H1 (cell line): ENCODE measurements at regions not wholly inside any gene's neighbourhood (a gene's known extent, or its start where the extent isn't known, plus 50 kb on each side); places are given as distances from the start of the nearest gene placed in this dataset.

ENCODE experiments used
- CTCF ChIA-PET: fragments of 300-600 bp; sonication (Branson Sonifier 250); formaldehyde crosslinking; loops from one replicate; lab custom pipeline; 2021; ENCODE audit not compliant: partially characterized antibody; lab: Charles Lee
- POLR2A ChIA-PET: fragments of 300-600 bp; sonication (Branson Sonifier 250); formaldehyde crosslinking; loops from one replicate; lab custom pipeline; 2021; ENCODE audit warnings: inconsistent platforms; ENCODE audit not compliant: partially characterized antibody; lab: Charles Lee
- DNase-seq, 2 experiments: peaks; one replicate each; pipeline versions ENCODE4 v3.0.0 to v3.0.0-alpha.2; 2010 to 2022; ENCODE audit warnings: low spot score in 2 of 2, low read depth in 1 of 2, mixed read lengths in 1 of 2
- FAIRE-seq: peaks from 2 replicates; lab custom pipeline; 2011; peaks lifted over from hg19 to GRCh38; lab: Jason Lieb, UNC
- H2AFZ ChIP-seq: 2 replicates; pipeline ENCODE4 v1.8.1; 2012; ENCODE audit warnings: low read length, inconsistent platforms
- H2AK5ac ChIP-seq: 2 replicates; pipeline ENCODE4 v1.6.1; 2013; ENCODE audit warnings: low read depth, low read length
- H2BK120ac ChIP-seq: replicated peaks from 2 replicates; pipeline ENCODE3; 2013; ENCODE audit warnings: low read depth, low read length, inconsistent platforms
- H2BK12ac ChIP-seq: 2 replicates; pipeline ENCODE4 v1.6.1; 2013; ENCODE audit warnings: low read depth, low read length
- H2BK15ac ChIP-seq: 2 replicates; pipeline ENCODE4 v1.6.1; 2013; ENCODE audit warnings: low read length
- H2BK20ac ChIP-seq: 2 replicates; pipeline ENCODE4 v1.6.1; 2013; ENCODE audit warnings: low read length
- H2BK5ac ChIP-seq: 2 replicates; pipeline ENCODE4 v1.6.1; 2013; ENCODE audit warnings: low read depth, low read length
- H3K14ac ChIP-seq: 2 replicates; pipeline ENCODE4 v1.6.1; 2013; ENCODE audit warnings: inconsistent platforms; ENCODE audit not compliant: insufficient read length
- H3K18ac ChIP-seq: 2 replicates; pipeline ENCODE4 v1.6.1; 2013; ENCODE audit warnings: low read length; ENCODE audit errors: extremely low read depth
- H3K23ac ChIP-seq: 2 replicates; pipeline ENCODE4 v1.6.1; 2013; ENCODE audit warnings: inconsistent platforms; ENCODE audit not compliant: insufficient read length
- H3K23me2 ChIP-seq: 2 replicates; pipeline ENCODE4 v1.6.1; 2013; ENCODE audit warnings: low read depth, low read length
- H3K27ac ChIP-seq: 2 replicates; pipeline ENCODE4 v1.6.1; 2011; ENCODE audit warnings: low read depth, low read length, inconsistent platforms
- H3K27me3 ChIP-seq, 4 experiments: replicated peaks in 1 of 4; 1 replicate in 1 of 4; 2 replicates in 3 of 4; pipeline versions ENCODE4 v1.6.1 to v1.8.1; 2011 to 2013; ENCODE audit warnings: low read length in 3 of 4, mild to moderate bottlenecking in 3 of 4, inconsistent platforms in 2 of 4, mixed read lengths in 2 of 4, moderate library complexity in 1 of 4; ENCODE audit not compliant: control insufficient read depth in 3 of 4, insufficient read depth in 3 of 4; ENCODE audit errors: extremely low read depth in 1 of 4
- H3K36me3 ChIP-seq, 4 experiments: 2 replicates each; pipeline versions ENCODE4 v1.6.1 to v1.8.1; 2011 to 2013; ENCODE audit warnings: mild to moderate bottlenecking in 4 of 4, low read length in 3 of 4, moderate library complexity in 2 of 4, control low read depth in 1 of 4, inconsistent platforms in 1 of 4; ENCODE audit not compliant: insufficient read depth in 4 of 4, control insufficient read depth in 2 of 4
- H3K4ac ChIP-seq: replicated peaks from 2 replicates; pipeline ENCODE3; 2013; ENCODE audit warnings: low read length, low read depth, mixed read lengths, inconsistent platforms; ENCODE audit not compliant: insufficient read length
- H3K4me1 ChIP-seq, 4 experiments: replicated peaks in 1 of 4; 1 replicate in 1 of 4; 2 replicates in 3 of 4; pipeline versions ENCODE4 v1.6.1 to v1.8.1; 2011 to 2013; ENCODE audit warnings: low read length in 3 of 4, inconsistent platforms in 2 of 4, mixed read lengths in 1 of 4; ENCODE audit not compliant: insufficient read depth in 4 of 4, control insufficient read depth in 3 of 4
- H3K4me2 ChIP-seq, 2 experiments: 2 replicates each; pipeline versions ENCODE4 v1.6.1 to v1.8.1; 2011 to 2013; ENCODE audit warnings: low read depth in 2 of 2, low read length in 2 of 2, control low read depth in 1 of 2, inconsistent platforms in 1 of 2, mild to moderate bottlenecking in 1 of 2; ENCODE audit not compliant: insufficient read depth in 1 of 2
- H3K4me3 ChIP-seq, 4 experiments: fragments of 200-600, 300-600 bp in 1 of 4; sonication (generic), shearing (Covaris generic), sonication (Bioruptor Twin) in 1 of 4; 2 replicates each; pipeline versions ENCODE4 v1.5.1 to v1.8.1; 2011 to 2016; ENCODE audit warnings: low read length in 4 of 4, low read depth in 3 of 4, control low read depth in 2 of 4, inconsistent platforms in 2 of 4, mild to moderate bottlenecking in 2 of 4, mixed read lengths in 1 of 4, moderate library complexity in 1 of 4; ENCODE audit not compliant: insufficient read depth in 2 of 4; ENCODE audit errors: extremely low read depth in 1 of 4
- H3K56ac ChIP-seq: replicated peaks from 2 replicates; pipeline ENCODE3; 2013; ENCODE audit warnings: low read depth, mild to moderate bottlenecking, mixed read lengths, low read length, inconsistent platforms; ENCODE audit not compliant: insufficient read length
- H3K79me1 ChIP-seq: 2 replicates; pipeline ENCODE4 v1.6.1; 2013; ENCODE audit warnings: low read depth, low read length, control low read depth
- H3K79me2 ChIP-seq, 2 experiments: 2 replicates each; pipeline versions ENCODE4 v1.6.1 to v1.8.1; 2012 to 2013; ENCODE audit warnings: low read length in 2 of 2, mild to moderate bottlenecking in 2 of 2, inconsistent platforms in 1 of 2; ENCODE audit not compliant: insufficient read depth in 2 of 2, control insufficient read depth in 1 of 2
- H3K9ac ChIP-seq, 4 experiments: replicated peaks in 1 of 4; 1 replicate in 1 of 4; 2 replicates in 3 of 4; pipeline versions ENCODE4 v1.6.1 to v1.8.1; 2011 to 2013; ENCODE audit warnings: low read depth in 3 of 4, low read length in 3 of 4, control low read depth in 2 of 4, mild to moderate bottlenecking in 2 of 4, moderate library complexity in 2 of 4, inconsistent platforms in 1 of 4; ENCODE audit errors: extremely low read depth in 1 of 4
- H3K9me3 ChIP-seq, 2 experiments: 2 replicates each; pipeline versions ENCODE4 v1.6.1 to v1.8.1; 2012 to 2013; ENCODE audit warnings: mild to moderate bottlenecking in 2 of 2, moderate library complexity in 2 of 2, control low read depth in 1 of 2, inconsistent platforms in 1 of 2, low read depth in 1 of 2, low read length in 1 of 2, mixed read lengths in 1 of 2; ENCODE audit not compliant: insufficient read depth in 2 of 2
- H4K20me1 ChIP-seq, 2 experiments: replicated peaks in 1 of 2; 2 replicates each; pipeline versions ENCODE3 to v1.8.1; 2011 to 2013; ENCODE audit warnings: inconsistent platforms in 2 of 2, low read length in 2 of 2, mild to moderate bottlenecking in 1 of 2; ENCODE audit not compliant: insufficient read depth in 2 of 2, control insufficient read depth in 1 of 2
- H4K5ac ChIP-seq: 2 replicates; pipeline ENCODE4 v1.6.1; 2013; ENCODE audit warnings: low read length, low read depth, mixed read lengths, inconsistent platforms; ENCODE audit not compliant: insufficient read length
- H4K8ac ChIP-seq: 2 replicates; pipeline ENCODE4 v1.8.0; 2013; ENCODE audit warnings: mild to moderate bottlenecking, moderate library complexity, low read length, inconsistent platforms; ENCODE audit not compliant: insufficient read depth; ENCODE audit errors: extremely low read depth
- H4K91ac ChIP-seq: replicated peaks from 2 replicates; pipeline ENCODE3; 2013; ENCODE audit warnings: low read length, mixed read lengths, inconsistent platforms; ENCODE audit not compliant: insufficient read length
- ASH2L ChIP-seq: fragments of 200-600, 300-600 bp; sonication (generic); IDR thresholded peaks from one replicate; pipeline ENCODE4 v1.7.1; 2017; ENCODE audit warnings: low read length
- ATF2 ChIP-seq: IDR thresholded peaks from 2 replicates; pipeline ENCODE4 v1.6.1; 2012; ENCODE audit warnings: low read length, inconsistent platforms
- CEBPB ChIP-seq: IDR thresholded peaks from 2 replicates; pipeline ENCODE4 v1.6.1; 2012; ENCODE audit warnings: low read depth, low read length
- CREB1 ChIP-seq: IDR thresholded peaks from 2 replicates; pipeline ENCODE4 v1.6.1; 2012; ENCODE audit warnings: inconsistent platforms
- EP300 ChIP-seq, 2 experiments: IDR thresholded peaks; 1 replicate in 1 of 2; 2 replicates in 1 of 2; pipeline ENCODE4 v1.6.1; 2011 to 2012; ENCODE audit warnings: low read depth in 2 of 2, low read length in 2 of 2, mild to moderate bottlenecking in 2 of 2, borderline replicate concordance in 1 of 2, inconsistent platforms in 1 of 2, moderate library complexity in 1 of 2
- FOSL1 ChIP-seq: IDR thresholded peaks from 2 replicates; pipeline ENCODE4 v1.6.1; 2011; ENCODE audit warnings: mild to moderate bottlenecking, low read depth, low read length, moderate library complexity; ENCODE audit not compliant: insufficient read depth
- HDAC2 ChIP-seq, 2 experiments: fragments of 300-600 bp in 1 of 2; sonication (generic) in 1 of 2; IDR thresholded peaks; 2 replicates each; pipeline ENCODE4 v1.6.1; 2011 to 2012; ENCODE audit warnings: low read depth in 2 of 2, low read length in 2 of 2, mild to moderate bottlenecking in 2 of 2, moderate library complexity in 2 of 2, borderline replicate concordance in 1 of 2, inconsistent platforms in 1 of 2
- JUND ChIP-seq: IDR thresholded peaks from 2 replicates; pipeline ENCODE4 v1.6.1; 2011; ENCODE audit warnings: mild to moderate bottlenecking, improper control_type of control experiment, low read length
- KDM5A ChIP-seq: fragments of 200-600 bp; IDR thresholded peaks from 2 replicates; pipeline ENCODE4 v1.7.1; 2012; ENCODE audit warnings: mild to moderate bottlenecking, low read length, inconsistent platforms, mixed read lengths
- NRF1 ChIP-seq: IDR thresholded peaks from 2 replicates; pipeline ENCODE4 v1.6.1; 2011; ENCODE audit warnings: mild to moderate bottlenecking, low read depth, low read length, improper control_type of control experiment
- PHF8 ChIP-seq: fragments of 200-600 bp; sonication (generic); conservative IDR thresholded peaks from 2 replicates; pipeline ENCODE4 v1.7.1; 2012; ENCODE audit warnings: low read depth, mild to moderate bottlenecking, inconsistent platforms, low read length, moderate library complexity
- POLR2A ChIP-seq, 2 experiments: IDR thresholded peaks; 1 replicate in 1 of 2; 2 replicates in 1 of 2; pipeline ENCODE4 v1.6.1; 2011; ENCODE audit warnings: low read depth in 2 of 2, low read length in 2 of 2, mild to moderate bottlenecking in 2 of 2; ENCODE audit errors: control extremely low read depth in 1 of 2
- SIX5 ChIP-seq: IDR thresholded peaks from 2 replicates; pipeline ENCODE4 v1.6.1; 2011; ENCODE audit warnings: mild to moderate bottlenecking, low read depth, low read length
- SP1 ChIP-seq: IDR thresholded peaks from 2 replicates; pipeline ENCODE4 v1.6.1; 2011; ENCODE audit warnings: low read depth, low read length
- WGBS, 2 experiments: shearing (Covaris generic) in 1 of 2; methylation state at CpG; one replicate each; pipeline versions ENCODE4 v1.1.6 to v1.1.7; 2013 to 2015; ENCODE audit warnings: low lambda C conversion rate in 2 of 2, mixed read lengths in 2 of 2, inconsistent platforms in 1 of 2, low coverage in 1 of 2, missing lambda C conversion rate in 1 of 2; ENCODE audit not compliant: insufficient replicate concordance in 2 of 2, insufficient coverage in 1 of 2, insufficient read length in 1 of 2; ENCODE audit errors: extremely low coverage in 1 of 2, missing lambda C conversion rate in 1 of 2; 5-methylcytosine and 5-hydroxymethylcytosine counted together

- WGBS, 2 experiments, result 88% methylated on average over 4 of the region's 4 CpGs; no CpG with 5 or more reads in 1 of the 2 experiments
- FAIRE-seq, result no peak
- TF ChIP-seq SIX5 (no peak), KDM5A (no peak), ASH2L (no peak), POLR2A (IDR thresholded peaks at IDR 0.05; ENCODE audit: control extremely low read depth in 1 of 2, low read depth in 2 of 2, low read length in 2 of 2) (no peak), PHF8 (no peak), ATF2 (no peak), EP300 (IDR thresholded peaks at IDR 0.05; ENCODE audit: borderline replicate concordance in 1 of 2, low read depth in 2 of 2, low read length in 2 of 2) (no peak), CEBPB (no peak), FOSL1 (no peak), HDAC2 (IDR thresholded peaks at IDR 0.05; ENCODE audit: borderline replicate concordance in 1 of 2, low read depth in 2 of 2, low read length in 2 of 2) (no peak), NRF1 (no peak), JUND (no peak), SP1 (no peak), CREB1 (no peak)
Measured at GRCh38 chr11:33569333-33569732, 131.3 kb downstream of the C11orf91 start.

More at GRCh38 chr11:33569333-33569732, 131.3 kb downstream of the C11orf91 start:
- Histone ChIP-seq H3K79me1 (no peaks in the 10 kb centered on the region), H3K14ac (no peak overlapping the region), H3K9ac (no peak overlapping the region), H3K4me2 (no peak overlapping the region), H2BK120ac (no peak overlapping the region), H4K91ac (no peak overlapping the region), H2BK15ac (no peak overlapping the region), H2BK12ac (no peak overlapping the region), H2AK5ac (no peak overlapping the region), H2BK5ac (no peak overlapping the region), H3K27ac (no peak overlapping the region), H2AFZ (no peak overlapping the region), H2BK20ac (no peak overlapping the region), H3K18ac (no peak overlapping the region), H3K4me3 (no peak overlapping the region), H4K8ac (no peak overlapping the region), H3K27me3 (no peaks in the 10 kb centered on the region), H3K36me3 (no peaks in the 10 kb centered on the region), H3K79me2 (no peaks in the 10 kb centered on the region), H4K5ac (no peak overlapping the region), H3K56ac (no peak overlapping the region), H3K23ac (no peak overlapping the region), H3K4ac (no peak overlapping the region), H3K4me1 (peaks cover 0 to 2% (median 0%) of the 10 kb centered on the region in 4 experiments; a peak in 1 of 7 replicates), H4K20me1 (no peaks in the 10 kb centered on the region), H3K9me3 (peaks cover 3 to 6% of the 10 kb centered on the region in 2 experiments; a peak in 2 of 4 replicates), H3K23me2 (no peaks in the 10 kb centered on the region)
- CTCF ChIA-PET, result interaction anchor here (1.0 to 1.8 kb wide), 5 partner anchors 11 to 120 kb away, joined by 3 to 7 read pairs (median 4); no protein-coding TSS in a partner anchor
- POLR2A ChIA-PET, result no interaction called here
- no peak for DNase-seq
